ENCODE measurements at regions not wholly inside any gene's neighbourhood (a gene's known extent, or its start where the extent isn't known, plus 50 kb on each side); places are given as distances from the start of the nearest gene placed in this dataset.

DNA sequence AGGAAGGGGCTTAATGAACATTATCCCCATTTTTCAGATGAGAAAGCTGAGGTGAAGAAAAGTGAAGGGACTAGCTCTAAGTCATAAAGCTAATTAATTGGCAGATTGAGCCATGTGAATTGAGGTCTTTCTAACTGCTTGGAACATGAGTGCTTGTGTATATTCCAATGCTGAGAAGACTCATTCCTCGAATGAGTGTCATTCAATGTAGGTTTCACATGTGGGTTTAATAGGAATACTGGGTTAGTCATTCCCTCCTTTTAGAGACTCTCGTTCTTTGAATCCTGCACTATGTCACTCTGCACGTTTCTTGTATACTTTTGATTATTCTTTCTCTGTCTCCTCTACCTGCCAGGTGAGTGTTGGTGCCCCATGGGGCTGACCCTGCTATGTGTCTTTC lies 218.2 kb downstream of the HRH4 start:
- Histone ChIP-seq H3K27me3 (ENCODE audit: control insufficient read depth, insufficient read depth, low read length) (no peaks in the 10 kb centered on the region), H3K4me3 (ENCODE audit: low read depth, low read length) (no peak overlapping the region), H3K27ac (ENCODE audit: low read depth, low read length) (no peak overlapping the region), H3K9me3 (ENCODE audit: control insufficient read depth, insufficient read depth, low read length) (no peaks in the 10 kb centered on the region)
- ChIA-PET CTCF (no interaction called here), POLR2A (no interaction called here)
- TF ChIP-seq, protein P1, sequence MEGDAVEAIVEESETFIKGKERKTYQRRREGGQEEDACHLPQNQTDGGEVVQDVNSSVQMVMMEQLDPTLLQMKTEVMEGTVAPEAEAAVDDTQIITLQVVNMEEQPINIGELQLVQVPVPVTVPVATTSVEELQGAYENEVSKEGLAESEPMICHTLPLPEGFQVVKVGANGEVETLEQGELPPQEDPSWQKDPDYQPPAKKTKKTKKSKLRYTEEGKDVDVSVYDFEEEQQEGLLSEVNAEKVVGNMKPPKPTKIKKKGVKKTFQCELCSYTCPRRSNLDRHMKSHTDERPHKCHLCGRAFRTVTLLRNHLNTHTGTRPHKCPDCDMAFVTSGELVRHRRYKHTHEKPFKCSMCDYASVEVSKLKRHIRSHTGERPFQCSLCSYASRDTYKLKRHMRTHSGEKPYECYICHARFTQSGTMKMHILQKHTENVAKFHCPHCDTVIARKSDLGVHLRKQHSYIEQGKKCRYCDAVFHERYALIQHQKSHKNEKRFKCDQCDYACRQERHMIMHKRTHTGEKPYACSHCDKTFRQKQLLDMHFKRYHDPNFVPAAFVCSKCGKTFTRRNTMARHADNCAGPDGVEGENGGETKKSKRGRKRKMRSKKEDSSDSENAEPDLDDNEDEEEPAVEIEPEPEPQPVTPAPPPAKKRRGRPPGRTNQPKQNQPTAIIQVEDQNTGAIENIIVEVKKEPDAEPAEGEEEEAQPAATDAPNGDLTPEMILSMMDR (IDR thresholded peaks at IDR 0.05; ENCODE audit: low read depth, low read length): no peak
- no peak for DNase-seq (ENCODE audit: low read depth, low spot score)

DNA sequence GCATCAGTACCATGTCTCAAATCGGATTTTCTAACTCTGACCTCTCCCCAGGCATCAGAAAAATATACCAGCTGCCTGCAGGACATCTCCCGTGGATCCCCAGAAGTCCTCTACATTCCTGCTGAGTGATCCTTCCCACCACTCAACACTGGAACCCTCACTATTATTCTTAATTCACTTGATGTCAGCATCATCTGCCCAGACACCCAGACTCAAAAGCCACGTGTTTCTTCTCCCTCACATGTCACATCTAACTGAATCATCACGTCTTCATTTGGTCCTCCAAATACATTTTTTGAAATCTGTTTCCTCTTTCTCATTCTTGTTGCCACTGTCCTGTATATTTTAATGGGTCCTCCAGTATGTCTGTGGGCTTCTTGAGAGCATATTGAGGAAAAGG lies 218.6 kb downstream of the HRH4 start:
- ChIA-PET CTCF (no interaction called here), POLR2A (no interaction called here)
- Histone ChIP-seq H3K27ac (ENCODE audit: low read depth, low read length) (no peak overlapping the region), H3K27me3 (ENCODE audit: control insufficient read depth, insufficient read depth, low read length) (no peaks in the 10 kb centered on the region), H3K4me3 (ENCODE audit: low read depth, low read length) (no peak overlapping the region), H3K9me3 (ENCODE audit: control insufficient read depth, insufficient read depth, low read length) (no peaks in the 10 kb centered on the region)
- TF ChIP-seq, protein P1 (IDR thresholded peaks at IDR 0.05; ENCODE audit: low read depth, low read length): no peak
- no peak for DNase-seq (ENCODE audit: low read depth, low spot score)

DNA sequence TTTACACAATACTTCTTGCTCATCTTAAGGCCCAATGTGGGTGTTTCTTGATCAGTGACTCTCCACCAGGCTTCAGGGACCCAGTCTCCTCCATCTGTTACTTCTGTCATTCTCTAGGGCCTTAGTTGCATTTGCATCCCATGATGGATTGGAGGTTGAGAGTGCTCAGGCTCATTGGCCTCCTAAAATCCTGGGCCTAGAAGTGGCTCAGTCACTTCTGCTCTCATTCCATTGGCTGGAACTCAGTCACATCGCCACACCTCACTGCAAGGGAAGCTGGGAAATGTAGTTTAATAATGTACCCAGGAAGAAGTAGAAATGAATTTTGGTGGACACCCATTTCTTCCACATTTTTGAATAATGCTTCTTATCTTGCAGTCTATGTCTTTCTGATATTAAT lies 223.5 kb downstream of the HRH4 start:
- Histone ChIP-seq H3K9me3 (ENCODE audit: control insufficient read depth, insufficient read depth, low read length) (no peaks in the 10 kb centered on the region), H3K27me3 (ENCODE audit: control insufficient read depth, insufficient read depth, low read length) (no peaks in the 10 kb centered on the region), H3K27ac (ENCODE audit: low read depth, low read length) (no peak overlapping the region), H3K4me3 (ENCODE audit: low read depth, low read length) (no peak overlapping the region)
- POLR2A ChIA-PET: no interaction called here
- TF ChIP-seq, protein P1 (IDR thresholded peaks at IDR 0.05; ENCODE audit: low read depth, low read length): no peak
- CTCF ChIA-PET: no interaction called here
- DNase-seq (ENCODE audit: low read depth, low spot score): no peak

DNA sequence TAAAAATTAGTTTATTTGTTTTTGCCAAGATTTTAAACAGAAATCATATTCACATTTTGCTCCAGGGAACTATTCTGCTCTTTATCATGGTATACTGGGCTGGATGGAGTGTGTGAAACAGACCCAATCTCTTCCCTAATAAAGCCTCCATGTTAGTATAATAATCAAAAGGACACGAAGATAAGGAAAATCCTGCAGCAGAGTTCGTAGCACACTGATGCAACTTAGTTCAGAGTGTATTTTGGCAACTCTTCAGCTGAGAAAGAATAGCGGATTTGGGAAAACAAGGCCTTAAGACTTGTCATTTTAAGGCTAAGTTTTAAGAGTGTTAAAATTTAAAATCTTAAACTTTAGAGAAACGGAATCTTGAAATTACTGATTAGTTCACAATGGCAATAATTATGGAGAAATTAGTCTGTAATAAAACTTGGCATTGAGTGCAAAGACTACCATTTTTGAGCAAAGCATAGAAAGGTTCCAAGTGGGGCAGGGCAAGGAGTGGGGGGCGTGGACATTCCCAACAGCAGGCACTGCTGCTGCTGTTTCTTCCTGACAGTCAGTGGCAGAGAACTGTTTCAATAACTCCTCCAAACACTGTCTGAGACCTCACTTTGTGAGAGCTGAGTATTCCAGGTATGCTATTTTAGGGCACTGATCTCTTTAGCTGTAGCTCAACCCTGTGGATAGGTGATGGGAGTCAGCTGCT lies 225.0 kb downstream of the HRH4 start:
- no peaks in the 10 kb centered on the region for H3K9me3 ChIP-seq (ENCODE audit: control insufficient read depth, insufficient read depth, low read length)
- TF ChIP-seq, protein P1 (IDR thresholded peaks at IDR 0.05; ENCODE audit: low read depth, low read length): no peak
- POLR2A ChIA-PET: no interaction called here
- no peaks in the 10 kb centered on the region for H3K27me3 ChIP-seq (ENCODE audit: control insufficient read depth, insufficient read depth, low read length)
- H3K27ac ChIP-seq (ENCODE audit: low read depth, low read length): no peak overlapping the region
- DNase-seq (ENCODE audit: low read depth, low spot score): no peak
- CTCF ChIA-PET: interaction anchor here (0.6 kb wide), 1 partner anchor 234 kb away, joined by 6 read pairs; no protein-coding TSS in a partner anchor
- H3K4me3 ChIP-seq (ENCODE audit: low read depth, low read length): no peak overlapping the region

DNA sequence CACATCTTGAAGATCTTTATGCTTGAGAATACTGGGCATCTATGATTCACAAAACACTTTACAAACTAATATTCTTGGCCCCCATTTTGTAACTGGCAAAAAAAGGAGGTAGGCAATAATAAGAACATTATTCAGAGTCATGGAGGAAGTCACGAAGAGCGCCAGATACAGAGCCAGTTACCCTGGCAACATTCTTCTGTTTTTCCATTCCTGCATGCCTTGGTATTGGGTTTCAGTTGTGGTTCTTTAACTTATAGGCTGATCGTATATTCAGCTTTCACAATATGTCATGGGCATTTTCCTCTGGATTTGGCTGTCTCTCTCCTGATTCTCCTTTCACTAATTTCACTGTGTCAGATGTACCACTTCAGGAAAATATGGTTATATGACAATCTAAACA lies 234.7 kb downstream of the HRH4 start:
- TF ChIP-seq, protein P1 (IDR thresholded peaks at IDR 0.05; ENCODE audit: low read depth, low read length): no peak
- Histone ChIP-seq H3K9me3 (ENCODE audit: control insufficient read depth, insufficient read depth, low read length) (no peaks in the 10 kb centered on the region), H3K27ac (ENCODE audit: low read depth, low read length) (no peak overlapping the region), H3K27me3 (ENCODE audit: control insufficient read depth, insufficient read depth, low read length) (peaks cover 3% of the 10 kb centered on the region), H3K4me3 (ENCODE audit: low read depth, low read length) (no peak overlapping the region)
- POLR2A ChIA-PET: no interaction called here
- CTCF ChIA-PET: no interaction called here
- no peak for DNase-seq (ENCODE audit: low read depth, low spot score)
